MM.1S (cell line): ENCODE measurements at regions not wholly inside any gene's neighbourhood (a gene's known extent, or its start where the extent isn't known, plus 50 kb on each side); places are given as distances from the start of the nearest gene placed in this dataset.

Experiments
- CTCF ChIP-seq: fragments of 300-600 bp; sonication (generic); IDR thresholded peaks from 2 replicates; pipeline ENCODE4 v1.5.1; 2016; ENCODE audit warnings: antibody characterized with exemption, low read length, mixed read lengths
- EZH2 ChIP-seq: fragments of 300-600 bp; sonication (generic); optimal IDR thresholded peaks from 2 replicates; pipeline ENCODE3; 2017; ENCODE audit warnings: low read depth, mild to moderate bottlenecking, antibody characterized with exemption, low read length, mixed read lengths

- TF ChIP-seq CTCF = no peak
- no peak for TF ChIP-seq EZH2
Observed at GRCh38 chr5:125295405-125295872, 549.0 kb upstream of the ZNF608 start.
